HG03558 (cell line): ENCODE measurements at regions not wholly inside any gene's neighbourhood (a gene's known extent, or its start where the extent isn't known, plus 50 kb on each side); places are given as distances from the start of the nearest gene placed in this dataset.

Experiments
- ATAC-seq: cut with Tn5 transposase; IDR thresholded peaks from one replicate; pipeline ENCODE4 v1.9.1; 2021; ENCODE audit warnings: moderate number of reproducible peaks; ENCODE audit not compliant: unreplicated experiment; ENCODE audit errors: extremely low read depth

- ATAC-seq: no peak
Observed at GRCh38 chr13:30109471-30110135, 197.7 kb downstream of the KATNAL1 start.

GRCh38 chr13:30108913-30109237 lies 198.5 kb downstream of the KATNAL1 start:
- no peak for ATAC-seq

- no peak for ATAC-seq
Observed at GRCh38 chr13:30108216-30108912, 199.0 kb downstream of the KATNAL1 start.

- no peak for ATAC-seq
Observed at GRCh38 chr13:30107521-30108136, 199.7 kb downstream of the KATNAL1 start.

GRCh38 chr13:30107121-30107520 lies 200.2 kb downstream of the KATNAL1 start:
- no peak for ATAC-seq

- no peak for ATAC-seq
Observed at GRCh38 chr13:30105381-30105780, 202.0 kb downstream of the KATNAL1 start.

GRCh38 chr13:30103161-30103840 lies 204.1 kb downstream of the KATNAL1 start:
- no peak for ATAC-seq

GRCh38 chr13:30100226-30100625 lies 207.1 kb downstream of the KATNAL1 start:
- ATAC-seq: no peak

- no peak for ATAC-seq
Observed at GRCh38 chr13:30097701-30098100, 209.7 kb downstream of the KATNAL1 start.

- ATAC-seq: no peak
Observed at GRCh38 chr13:30097089-30097488, 210.3 kb downstream of the KATNAL1 start.

- ATAC-seq: no peak
Observed at GRCh38 chr13:30094015-30094414, 213.3 kb downstream of the KATNAL1 start.

GRCh38 chr13:30093236-30093635 lies 214.1 kb downstream of the KATNAL1 start:
- ATAC-seq: no peak

- ATAC-seq: no peak
Observed at GRCh38 chr13:30091691-30092090, 215.7 kb downstream of the KATNAL1 start.

GRCh38 chr13:30091035-30091434 lies 216.3 kb downstream of the KATNAL1 start:
- ATAC-seq: no peak

GRCh38 chr13:30088312-30088855 lies 219.0 kb downstream of the KATNAL1 start:
- ATAC-seq: no peak

GRCh38 chr13:30085087-30085486 lies 222.3 kb downstream of the KATNAL1 start:
- ATAC-seq: no peak

GRCh38 chr13:30082391-30082790 lies 225.0 kb downstream of the KATNAL1 start:
- no peak for ATAC-seq

- ATAC-seq: no peak
Observed at GRCh38 chr13:30081331-30081730, 226.0 kb downstream of the KATNAL1 start.

GRCh38 chr13:30079501-30079900 lies 227.8 kb downstream of the KATNAL1 start:
- no peak for ATAC-seq

GRCh38 chr13:30078059-30078458 lies 227.6 kb upstream of the UBL3 start:
- no peak for ATAC-seq

GRCh38 chr13:30077240-30077735 lies 226.9 kb upstream of the UBL3 start:
- ATAC-seq: no peak
